H1 (cell line): ENCODE measurements at regions not wholly inside any gene's neighbourhood (a gene's known extent, or its start where the extent isn't known, plus 50 kb on each side); places are given as distances from the start of the nearest gene placed in this dataset.

ENCODE experiments used
- CHD7 ChIP-seq: fragments of 300-600 bp; sonication (generic); IDR thresholded peaks from 2 replicates; pipeline ENCODE4 v1.7.1; 2012; ENCODE audit warnings: low read length, moderate library complexity, mild to moderate bottlenecking, inconsistent platforms; ENCODE audit not compliant: insufficient replicate concordance
- KDM1A ChIP-seq: fragments of 200-600, 300-600 bp; sonication (generic); IDR thresholded peaks from 2 replicates; pipeline ENCODE4 v1.7.1; 2016; ENCODE audit warnings: mild to moderate bottlenecking, low read length, borderline replicate concordance
- SIN3A ChIP-seq, 2 experiments: IDR thresholded peaks in 1 of 2; conservative IDR thresholded peaks in 1 of 2; 2 replicates each; pipeline ENCODE4 v1.6.1; 2011 to 2012; ENCODE audit warnings: low read length in 2 of 2, improper control_type of control experiment in 1 of 2, low read depth in 1 of 2, mild to moderate bottlenecking in 1 of 2
- TBP ChIP-seq: IDR thresholded peaks from 2 replicates; pipeline ENCODE4 v1.6.1; 2011; ENCODE audit warnings: low read depth, low read length, improper control_type of control experiment

- TF ChIP-seq SIN3A (conservative IDR thresholded peaks at IDR 0.05 in 1 of 2, IDR thresholded peaks at IDR 0.05 in 1 of 2; ENCODE audit: low read depth in 1 of 2, low read length in 2 of 2) (no peak), TBP (no peak), KDM1A (no peak), CHD7 (no peak)
These were observed 559.7 kb downstream of the ZEB2 start (continued) for GRCh38 chr2:143960177-143960576.
